Thyroid gland (tissue), 4 donors: ENCODE measurements at regions not wholly inside any gene's neighbourhood (a gene's known extent, or its start where the extent isn't known, plus 50 kb on each side); places are given as distances from the start of the nearest gene placed in this dataset.

Source experiments
- DNase-seq, 2 donors: peaks; one replicate each; pipeline ENCODE4 v3.0.0-alpha.2; 2019
- H3K27ac ChIP-seq, 3 donors: fragments of 200-600 bp; sonication (generic); 1 replicate in 2 of 3; 2 replicates in 1 of 3; pipeline ENCODE4 v1.5.1; 2016 to 2019; ENCODE audit warnings: mild to moderate bottlenecking in 1 of 3, moderate library complexity in 1 of 3
- H3K27me3 ChIP-seq: fragments of 200-600 bp; sonication (generic); one replicate; pipeline ENCODE4 v1.5.1; 2019
- H3K36me3 ChIP-seq, 2 donors: fragments of 200-600 bp; sonication (generic); one replicate each; pipeline ENCODE4 v1.5.1; 2016 to 2019
- H3K4me1 ChIP-seq, 2 donors: fragments of 200-600 bp; sonication (generic); one replicate each; pipeline ENCODE4 v1.5.1; 2017 to 2019
- H3K4me3 ChIP-seq, 3 donors: fragments of 200-600 bp; sonication (generic); replicated peaks in 1 of 3; 1 replicate in 2 of 3; 2 replicates in 1 of 3; pipeline ENCODE4 v1.5.1; 2016; ENCODE audit warnings: mild to moderate bottlenecking in 1 of 3
- H3K9me3 ChIP-seq: fragments of 200-600 bp; sonication (generic); one replicate; pipeline ENCODE4 v1.5.1; 2017
- POLR2A ChIP-seq, 2 donors: fragments of 450-650 bp; IDR thresholded peaks; one replicate each; pipeline ENCODE4 v1.6.1; 2017; ENCODE audit warnings: antibody characterized with exemption in 2 of 2, mild to moderate bottlenecking in 2 of 2, moderate library complexity in 1 of 2
- WGBS, 2 donors: methylation state at CpG; one replicate each; pipeline ENCODE4 v1.1.5; 2017; 5-methylcytosine and 5-hydroxymethylcytosine counted together
- intact Hi-C: fragments of 100-400 bp; cut with DNase I; formaldehyde crosslinking; loops from one replicate; pipeline ENCODE4 v1.15.1; 2023
- TF ChIP-seq, protein P1 (sequence below), 6 experiments: fragments of 200-600 bp in 3 of 6; fragments of 450-650 bp in 3 of 6; sonication (generic) in 3 of 6; IDR thresholded peaks; one replicate each; pipeline ENCODE4 v1.5.1; 2016 to 2019; ENCODE audit warnings: antibody characterized with exemption in 6 of 6, mild to moderate bottlenecking in 2 of 6, inconsistent platforms in 1 of 6, moderate library complexity in 1 of 6

DNA sequence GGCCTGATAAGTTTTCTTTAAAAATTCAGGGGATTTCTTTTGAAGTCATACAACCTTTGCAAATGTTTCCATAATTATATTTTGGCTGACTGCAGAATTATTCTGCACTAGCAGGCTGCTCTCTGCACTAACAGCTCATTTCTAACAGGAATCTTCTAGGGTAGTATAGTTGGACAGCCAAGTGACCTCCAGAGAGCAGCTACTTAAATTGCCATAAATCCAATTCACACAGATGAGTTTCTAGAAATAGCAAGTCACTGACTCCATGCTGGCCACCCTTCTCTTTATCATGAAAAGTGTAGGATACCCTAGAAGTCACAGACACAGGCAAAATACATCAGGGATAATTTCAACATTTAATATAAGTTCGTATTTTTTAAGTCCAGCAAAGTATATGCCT, 110.9 kb upstream of the TARS1 start:
- intact Hi-C loops: no loop called here
- H3K27me3 ChIP-seq: no peaks in the 10 kb centered on the region
- no peaks in the 10 kb centered on the region for H3K9me3 ChIP-seq
- H3K4me3 ChIP-seq: no peak overlapping the region
- no peaks in the 10 kb centered on the region for H3K4me1 ChIP-seq
- WGBS, 2 donors: 62 to 86% methylated on average over 1 of the region's 1 CpG
- no peak for TF ChIP-seq POLR2A (IDR thresholded peaks at IDR 0.05)
- TF ChIP-seq, protein P1, sequence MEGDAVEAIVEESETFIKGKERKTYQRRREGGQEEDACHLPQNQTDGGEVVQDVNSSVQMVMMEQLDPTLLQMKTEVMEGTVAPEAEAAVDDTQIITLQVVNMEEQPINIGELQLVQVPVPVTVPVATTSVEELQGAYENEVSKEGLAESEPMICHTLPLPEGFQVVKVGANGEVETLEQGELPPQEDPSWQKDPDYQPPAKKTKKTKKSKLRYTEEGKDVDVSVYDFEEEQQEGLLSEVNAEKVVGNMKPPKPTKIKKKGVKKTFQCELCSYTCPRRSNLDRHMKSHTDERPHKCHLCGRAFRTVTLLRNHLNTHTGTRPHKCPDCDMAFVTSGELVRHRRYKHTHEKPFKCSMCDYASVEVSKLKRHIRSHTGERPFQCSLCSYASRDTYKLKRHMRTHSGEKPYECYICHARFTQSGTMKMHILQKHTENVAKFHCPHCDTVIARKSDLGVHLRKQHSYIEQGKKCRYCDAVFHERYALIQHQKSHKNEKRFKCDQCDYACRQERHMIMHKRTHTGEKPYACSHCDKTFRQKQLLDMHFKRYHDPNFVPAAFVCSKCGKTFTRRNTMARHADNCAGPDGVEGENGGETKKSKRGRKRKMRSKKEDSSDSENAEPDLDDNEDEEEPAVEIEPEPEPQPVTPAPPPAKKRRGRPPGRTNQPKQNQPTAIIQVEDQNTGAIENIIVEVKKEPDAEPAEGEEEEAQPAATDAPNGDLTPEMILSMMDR (IDR thresholded peaks at IDR 0.05): no peak
- H3K27ac ChIP-seq: no peak overlapping the region
- no peaks in the 10 kb centered on the region for H3K36me3 ChIP-seq
- no peak for DNase-seq

DNA sequence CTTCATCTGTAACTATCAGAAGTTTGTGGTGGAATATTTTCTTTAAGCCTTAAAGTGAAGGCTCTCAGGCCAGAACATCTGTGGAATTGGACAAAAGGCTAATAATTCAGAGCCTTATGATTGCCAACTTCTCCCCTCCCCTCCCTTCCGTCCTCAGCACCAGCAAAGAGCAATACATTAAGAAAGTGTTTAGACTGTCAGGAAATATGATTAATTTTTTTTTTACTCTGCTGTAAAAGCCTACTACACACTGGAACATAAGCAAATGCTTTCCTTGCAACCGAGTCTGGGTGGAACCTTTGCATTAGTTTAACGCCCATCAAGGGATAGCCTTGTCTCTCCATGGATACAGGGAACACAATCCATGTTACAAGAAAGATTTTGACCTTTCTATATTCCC, 110.3 kb upstream of the TARS1 start:
- 65 to 76% methylated on average over 3 of the region's 3 CpGs for WGBS, 2 donors
- Histone ChIP-seq H3K36me3 (no peaks in the 10 kb centered on the region), H3K27me3 (no peaks in the 10 kb centered on the region), H3K9me3 (no peaks in the 10 kb centered on the region), H3K27ac (no peak overlapping the region), H3K4me1 (no peaks in the 10 kb centered on the region), H3K4me3 (no peak overlapping the region)
- intact Hi-C loops: no loop called here
- no peak for DNase-seq
- TF ChIP-seq, protein P1 (IDR thresholded peaks at IDR 0.05): no peak
- no peak for TF ChIP-seq POLR2A (IDR thresholded peaks at IDR 0.05)

DNA sequence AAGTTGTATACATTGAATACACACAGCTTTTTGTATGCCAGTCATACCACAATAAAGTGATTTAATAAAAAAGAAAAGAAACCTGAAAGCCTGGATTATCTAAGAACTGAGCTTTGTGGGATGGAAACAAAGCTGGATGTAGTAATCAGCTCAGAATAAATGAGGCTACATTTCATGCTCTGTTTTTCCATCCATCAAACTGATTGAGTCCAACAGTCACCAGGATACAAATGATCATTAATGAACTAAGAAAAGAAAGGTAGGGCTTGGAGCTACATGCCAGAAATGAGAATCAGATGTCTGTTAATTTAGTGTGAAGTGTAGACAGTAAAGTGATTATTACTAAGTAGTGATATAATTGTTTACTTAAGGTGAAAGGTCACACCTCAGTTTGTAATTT, 109.8 kb upstream of the TARS1 start:
- intact Hi-C loops: no loop called here
- no peaks in the 10 kb centered on the region for H3K36me3 ChIP-seq
- no peak overlapping the region for H3K4me3 ChIP-seq
- no peaks in the 10 kb centered on the region for H3K27me3 ChIP-seq
- no peaks in the 10 kb centered on the region for H3K4me1 ChIP-seq
- no peak overlapping the region for H3K27ac ChIP-seq
- TF ChIP-seq, protein P1 (IDR thresholded peaks at IDR 0.05): no peak
- no peak for TF ChIP-seq POLR2A (IDR thresholded peaks at IDR 0.05)
- H3K9me3 ChIP-seq: no peaks in the 10 kb centered on the region
- DNase-seq: no peak

DNA sequence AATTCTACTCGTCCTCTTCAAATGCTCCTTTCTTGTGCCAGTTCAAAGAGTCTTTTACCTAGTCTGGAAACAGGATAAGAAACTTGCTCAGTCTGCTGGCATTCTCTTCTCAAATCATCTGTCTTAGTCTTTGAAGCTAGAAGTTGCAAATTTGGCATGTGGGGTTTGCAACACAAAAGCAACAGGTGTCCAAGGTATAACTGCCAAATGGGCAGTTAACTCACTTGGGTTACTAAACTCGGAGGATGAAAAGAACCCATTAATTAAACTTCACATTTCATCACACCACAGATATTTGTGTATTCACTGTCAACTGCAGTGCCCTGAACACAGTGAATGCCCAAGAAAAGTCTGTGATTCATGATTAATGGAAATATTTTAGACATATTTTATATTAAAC, 108.0 kb upstream of the TARS1 start:
- Histone ChIP-seq H3K4me1 (no peaks in the 10 kb centered on the region), H3K27me3 (no peaks in the 10 kb centered on the region), H3K9me3 (no peaks in the 10 kb centered on the region), H3K27ac (no peak overlapping the region), H3K36me3 (no peaks in the 10 kb centered on the region), H3K4me3 (no peak overlapping the region)
- TF ChIP-seq, protein P1 (IDR thresholded peaks at IDR 0.05): no peak
- TF ChIP-seq POLR2A (IDR thresholded peaks at IDR 0.05): no peak
- no peak for DNase-seq
- 83 to 86% methylated on average over 2 of the region's 2 CpGs for WGBS, 2 donors
- intact Hi-C loops: no loop called here

DNA sequence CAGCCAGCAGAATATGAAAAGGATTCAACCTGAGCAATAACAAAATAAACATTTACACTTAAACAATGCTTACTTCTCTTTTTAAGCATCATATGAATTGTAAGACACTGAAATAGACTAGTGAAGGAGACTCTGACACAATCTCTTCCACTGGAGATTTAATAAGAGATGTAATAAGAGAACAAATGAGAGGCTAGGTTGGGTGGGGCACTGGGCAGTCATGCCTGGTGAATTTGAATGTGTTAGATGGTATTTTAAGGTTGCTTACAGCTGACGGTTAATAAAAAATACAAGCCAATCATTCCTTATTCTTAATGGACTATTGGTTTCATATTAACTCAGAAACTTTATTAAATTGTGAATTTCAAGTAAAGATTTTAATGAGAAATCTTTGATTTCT, 105.9 kb upstream of the TARS1 start:
- TF ChIP-seq, protein P1 (IDR thresholded peaks at IDR 0.05): no peak
- TF ChIP-seq POLR2A (IDR thresholded peaks at IDR 0.05): no peak
- no peak for DNase-seq
- no peaks in the 10 kb centered on the region for H3K27me3 ChIP-seq
- WGBS, 2 donors: 79 to 82% methylated on average over 1 of the region's 1 CpG
- no peaks in the 10 kb centered on the region for H3K36me3 ChIP-seq
- no peaks in the 10 kb centered on the region for H3K4me1 ChIP-seq
- H3K9me3 ChIP-seq: no peaks in the 10 kb centered on the region
- intact Hi-C loops: no loop called here
- H3K27ac ChIP-seq: no peak overlapping the region
- H3K4me3 ChIP-seq: no peak overlapping the region
